Gastroesophageal sphincter (tissue), 4 donors: ENCODE measurements at regions not wholly inside any gene's neighbourhood (a gene's known extent, or its start where the extent isn't known, plus 50 kb on each side); places are given as distances from the start of the nearest gene placed in this dataset.

Source experiments
- ATAC-seq: fragments of 150-250 bp; one replicate; pipeline ENCODE4 v1.9.1; 2016; ENCODE audit warnings: mild to moderate bottlenecking, moderate library complexity
- H3K27ac ChIP-seq, 4 donors: fragments of 200-600 bp; sonication (generic) in 3 of 4; 1 replicate in 3 of 4; 2 replicates in 1 of 4; pipeline ENCODE4 v1.5.1; 2016 to 2019
- H3K27me3 ChIP-seq: fragments of 200-600 bp; sonication (generic); one replicate; pipeline ENCODE4 v1.5.1; 2019
- H3K36me3 ChIP-seq, 2 donors: fragments of 200-600 bp; sonication (generic); one replicate each; pipeline ENCODE4 v1.5.1; 2019; ENCODE audit warnings: control low read depth in 1 of 2
- H3K4me1 ChIP-seq, 3 donors: fragments of 200-600 bp; sonication (generic); 1 replicate in 2 of 3; 2 replicates in 1 of 3; pipeline ENCODE4 v1.5.1; 2016 to 2019; ENCODE audit warnings: control low read depth in 2 of 3
- H3K4me3 ChIP-seq, 2 donors: fragments of 200-600 bp; sonication (generic); one replicate each; pipeline ENCODE4 v1.5.1; 2019; ENCODE audit warnings: mild to moderate bottlenecking in 1 of 2, moderate library complexity in 1 of 2
- H3K9me3 ChIP-seq, 3 donors: fragments of 200-600 bp; sonication (generic); one replicate each; pipeline ENCODE4 v1.5.1; 2017 to 2019; ENCODE audit warnings: control low read depth in 2 of 3
- EP300 ChIP-seq: sonication (generic); formaldehyde crosslinking; IDR thresholded peaks from one replicate; pipeline ENCODE4 v1.6.1; 2017; ENCODE audit warnings: antibody characterized with exemption, mild to moderate bottlenecking
- POLR2A ChIP-seq, 2 donors: fragments of 450-650 bp; IDR thresholded peaks; one replicate each; pipeline ENCODE4 v1.6.1; 2017; ENCODE audit warnings: antibody characterized with exemption in 2 of 2, mild to moderate bottlenecking in 2 of 2, moderate library complexity in 1 of 2
- POLR2AphosphoS5 ChIP-seq: sonication (generic); formaldehyde crosslinking; IDR thresholded peaks from one replicate; pipeline ENCODE4 v1.6.1; 2017; ENCODE audit warnings: antibody characterized with exemption
- WGBS, 2 donors: methylation state at CpG; one replicate each; pipeline ENCODE4 v1.1.5; 2018; ENCODE audit warnings: low coverage in 1 of 2; 5-methylcytosine and 5-hydroxymethylcytosine counted together
- TF ChIP-seq, protein P1 (sequence below), 4 experiments: fragments of 200-600 bp in 2 of 4; fragments of 450-650 bp in 2 of 4; sonication (generic) in 1 of 4; IDR thresholded peaks; one replicate each; pipeline ENCODE4 v1.5.1; 2017 to 2019; ENCODE audit warnings: antibody characterized with exemption in 4 of 4, mild to moderate bottlenecking in 2 of 4, moderate library complexity in 2 of 4

GRCh38 chr10:89115876-89116627 is 91.1 kb downstream of the CH25H start:
- 82 to 87% methylated on average over 3 to 9 of the region's 9 CpGs for WGBS, 2 donors
- no peaks in the 10 kb centered on the region for H3K4me1 ChIP-seq
- no peak overlapping the region for H3K4me3 ChIP-seq
- H3K27ac ChIP-seq: no peak overlapping the region
- peak; percentile 34 for ATAC-seq
- TF ChIP-seq POLR2A (IDR thresholded peaks at IDR 0.05) (no peak), POLR2AphosphoS5 (no peak), EP300 (no peak)
- TF ChIP-seq, protein P1, sequence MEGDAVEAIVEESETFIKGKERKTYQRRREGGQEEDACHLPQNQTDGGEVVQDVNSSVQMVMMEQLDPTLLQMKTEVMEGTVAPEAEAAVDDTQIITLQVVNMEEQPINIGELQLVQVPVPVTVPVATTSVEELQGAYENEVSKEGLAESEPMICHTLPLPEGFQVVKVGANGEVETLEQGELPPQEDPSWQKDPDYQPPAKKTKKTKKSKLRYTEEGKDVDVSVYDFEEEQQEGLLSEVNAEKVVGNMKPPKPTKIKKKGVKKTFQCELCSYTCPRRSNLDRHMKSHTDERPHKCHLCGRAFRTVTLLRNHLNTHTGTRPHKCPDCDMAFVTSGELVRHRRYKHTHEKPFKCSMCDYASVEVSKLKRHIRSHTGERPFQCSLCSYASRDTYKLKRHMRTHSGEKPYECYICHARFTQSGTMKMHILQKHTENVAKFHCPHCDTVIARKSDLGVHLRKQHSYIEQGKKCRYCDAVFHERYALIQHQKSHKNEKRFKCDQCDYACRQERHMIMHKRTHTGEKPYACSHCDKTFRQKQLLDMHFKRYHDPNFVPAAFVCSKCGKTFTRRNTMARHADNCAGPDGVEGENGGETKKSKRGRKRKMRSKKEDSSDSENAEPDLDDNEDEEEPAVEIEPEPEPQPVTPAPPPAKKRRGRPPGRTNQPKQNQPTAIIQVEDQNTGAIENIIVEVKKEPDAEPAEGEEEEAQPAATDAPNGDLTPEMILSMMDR (IDR thresholded peaks at IDR 0.05): no peak
- no peaks in the 10 kb centered on the region for H3K36me3 ChIP-seq
- no peaks in the 10 kb centered on the region for H3K27me3 ChIP-seq
- H3K9me3 ChIP-seq: no peaks in the 10 kb centered on the region

DNA sequence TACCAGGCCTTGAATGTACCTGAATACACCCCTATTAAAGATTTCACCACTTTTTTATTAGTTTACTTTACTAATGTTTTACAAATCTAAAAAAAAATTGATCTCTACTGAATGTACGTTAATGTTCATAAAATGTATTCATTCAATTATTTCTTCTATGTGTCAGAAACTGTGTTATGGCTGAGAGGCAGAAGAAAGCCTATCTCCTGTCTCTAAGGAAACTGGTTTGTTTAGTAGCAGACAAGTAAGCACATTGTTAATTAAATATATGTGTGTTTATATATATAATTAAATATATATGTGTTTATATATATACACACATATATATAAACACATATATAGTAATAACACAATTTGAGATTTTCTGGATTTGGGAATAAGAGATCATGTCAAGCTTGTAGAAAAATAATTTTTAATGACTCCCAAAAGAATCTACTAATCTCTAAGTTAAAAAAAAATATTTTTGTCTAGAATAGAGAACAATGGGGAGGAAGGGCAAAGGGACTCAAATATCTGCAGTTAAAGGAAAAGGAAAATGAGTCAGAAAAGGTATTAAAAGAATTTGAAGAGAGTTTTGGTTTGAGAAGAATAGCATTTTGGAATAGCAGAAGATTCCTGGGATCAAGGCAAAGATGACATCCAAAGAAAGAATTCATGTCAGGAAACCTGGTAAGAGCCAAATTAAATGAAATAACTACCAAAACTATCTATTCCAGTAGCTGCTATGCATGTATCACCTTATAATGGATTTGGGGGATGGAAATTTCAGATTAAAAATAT is 92.1 kb downstream of the CH25H start:
- H3K9me3 ChIP-seq: no peaks in the 10 kb centered on the region
- no peaks in the 10 kb centered on the region for H3K4me1 ChIP-seq
- no peak overlapping the region for H3K4me3 ChIP-seq
- no peaks in the 10 kb centered on the region for H3K27me3 ChIP-seq
- H3K27ac ChIP-seq: no peak overlapping the region
- no peak for TF ChIP-seq POLR2AphosphoS5
- TF ChIP-seq POLR2A (IDR thresholded peaks at IDR 0.05): no peak
- TF ChIP-seq EP300: no peak
- TF ChIP-seq, protein P1 (IDR thresholded peaks at IDR 0.05): no peak
- ATAC-seq: no peak
- no peaks in the 10 kb centered on the region for H3K36me3 ChIP-seq
- 73 to 91% methylated on average over 1 of the region's 1 CpG for WGBS, 2 donors

DNA sequence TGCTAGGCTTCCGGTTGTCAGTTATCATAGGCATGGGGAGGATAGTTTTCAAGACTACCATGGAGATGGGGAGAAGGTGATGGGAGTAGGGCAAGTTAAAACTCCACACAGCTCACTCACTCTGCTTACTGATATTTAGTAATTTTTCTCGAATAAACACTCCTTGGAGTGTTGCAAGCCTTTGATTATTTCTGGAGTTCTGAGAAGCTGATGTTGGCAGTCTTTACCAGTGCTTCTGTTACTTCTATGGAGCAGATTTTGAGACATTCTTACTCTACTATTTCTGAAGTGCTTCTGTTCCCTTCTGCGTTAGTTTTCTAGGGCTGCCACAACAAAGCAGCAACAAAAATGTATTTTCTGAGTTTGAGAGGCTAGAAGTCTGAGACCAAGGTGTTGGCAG is 104.4 kb downstream of the CH25H start:
- H3K27ac ChIP-seq: peak overlapping the region in 2 of 4 donors; percentile 11 to 44
- WGBS, 2 donors: 65 to 66% methylated on average over 2 to 3 of the region's 3 CpGs
- peaks cover 0 to 27% (median 2%) of the 10 kb centered on the region in 3 donors for H3K4me1 ChIP-seq
- H3K9me3 ChIP-seq: peaks cover 0 to 6% (median 0%) of the 10 kb centered on the region in 3 donors
- no peak for ATAC-seq
- TF ChIP-seq POLR2AphosphoS5: peak; percentile 35
- TF ChIP-seq EP300: no peak
- no peak overlapping the region for H3K4me3 ChIP-seq
- H3K36me3 ChIP-seq: no peaks in the 10 kb centered on the region
- no peaks in the 10 kb centered on the region for H3K27me3 ChIP-seq

- Histone ChIP-seq H3K9me3 (peaks cover 0 to under 1% (median 0%) of the 10 kb centered on the region in 3 donors), H3K36me3 (no peaks in the 10 kb centered on the region), H3K27me3 (no peaks in the 10 kb centered on the region), H3K4me1 (peaks cover 0 to 27% (median 2%) of the 10 kb centered on the region in 3 donors), H3K27ac (peak overlapping the region in 1 of 4 donors; percentile 44), H3K4me3 (no peak overlapping the region)
- no peak for ATAC-seq
- 48 to 100% methylated on average over 1 to 3 of the region's 4 CpGs for WGBS, 2 donors
- TF ChIP-seq POLR2A (IDR thresholded peaks at IDR 0.05): no peak
- TF ChIP-seq POLR2AphosphoS5: no peak
- TF ChIP-seq, protein P1 (IDR thresholded peaks at IDR 0.05): no peak
- TF ChIP-seq EP300: no peak
Observed at GRCh38 chr10:89101943-89102342, 105.2 kb downstream of the CH25H start.

- 32 to 46% methylated on average over 4 of the region's 4 CpGs for WGBS, 2 donors
- peak overlapping the region; percentile 18 to 50 (median 34) for H3K27ac ChIP-seq
- TF ChIP-seq POLR2AphosphoS5 (peak; percentile 80), POLR2A (IDR thresholded peaks at IDR 0.05) (no peak), EP300 (no peak)
- TF ChIP-seq, protein P1 (IDR thresholded peaks at IDR 0.05): no peak
- ATAC-seq: peak; percentile 48
- H3K36me3 ChIP-seq: no peaks in the 10 kb centered on the region
- no peaks in the 10 kb centered on the region for H3K27me3 ChIP-seq
- no peaks in the 10 kb centered on the region for H3K9me3 ChIP-seq
- peaks cover 0 to 27% (median 2%) of the 10 kb centered on the region in 3 donors for H3K4me1 ChIP-seq
- no peak overlapping the region for H3K4me3 ChIP-seq
Observed at GRCh38 chr10:89100680-89101079, 106.4 kb downstream of the CH25H start.
